H1 (cell line): ENCODE measurements at regions not wholly inside any gene's neighbourhood (a gene's known extent, or its start where the extent isn't known, plus 50 kb on each side); places are given as distances from the start of the nearest gene placed in this dataset.
"Not testable (repeated sequence)": the region's sequence is repeated elsewhere in the genome, so short reads cannot be mapped to it uniquely, and the experiment has no call there.

Experiments used
- EP300 ChIP-seq, 2 experiments: IDR thresholded peaks; 1 replicate in 1 of 2; 2 replicates in 1 of 2; pipeline ENCODE4 v1.6.1; 2011 to 2012; ENCODE audit warnings: low read depth in 2 of 2, low read length in 2 of 2, mild to moderate bottlenecking in 2 of 2, borderline replicate concordance in 1 of 2, inconsistent platforms in 1 of 2, moderate library complexity in 1 of 2
- EZH2 ChIP-seq: fragments of 200-600 bp; sonication (generic); IDR thresholded peaks from 2 replicates; pipeline ENCODE4 v1.7.1; 2012; ENCODE audit warnings: low read depth, mild to moderate bottlenecking, moderate library complexity, low read length, inconsistent platforms; ENCODE audit not compliant: severe bottlenecking
- FOSL1 ChIP-seq: IDR thresholded peaks from 2 replicates; pipeline ENCODE4 v1.6.1; 2011; ENCODE audit warnings: mild to moderate bottlenecking, low read depth, low read length, moderate library complexity; ENCODE audit not compliant: insufficient read depth
- GABPA ChIP-seq: IDR thresholded peaks from 2 replicates; pipeline ENCODE4 v1.6.1; 2011; ENCODE audit warnings: mild to moderate bottlenecking, low read length, moderate library complexity, borderline replicate concordance; ENCODE audit not compliant: insufficient read depth
- GTF2F1 ChIP-seq: IDR thresholded peaks from 2 replicates; pipeline ENCODE4 v1.6.1; 2012; ENCODE audit warnings: low read depth, low read length, improper control_type of control experiment, borderline replicate concordance
- POLR2A ChIP-seq, 2 experiments: IDR thresholded peaks; 1 replicate in 1 of 2; 2 replicates in 1 of 2; pipeline ENCODE4 v1.6.1; 2011; ENCODE audit warnings: low read depth in 2 of 2, low read length in 2 of 2, mild to moderate bottlenecking in 2 of 2; ENCODE audit errors: control extremely low read depth in 1 of 2
- POLR2AphosphoS5 ChIP-seq: IDR thresholded peaks from 2 replicates; pipeline ENCODE4 v1.6.1; 2011; ENCODE audit warnings: low read depth, low read length
- SRF ChIP-seq: IDR thresholded peaks from 2 replicates; pipeline ENCODE4 v1.6.1; 2011; ENCODE audit warnings: mild to moderate bottlenecking, low read depth, low read length, moderate library complexity
- TAF1 ChIP-seq: IDR thresholded peaks from 2 replicates; pipeline ENCODE4 v1.6.1; 2011; ENCODE audit warnings: mild to moderate bottlenecking, low read depth, low read length
- TF ChIP-seq, protein P1 (sequence below), 3 experiments: IDR thresholded peaks; 1 replicate in 2 of 3; 2 replicates in 1 of 3; pipeline versions ENCODE4 v1.5.1 to v1.6.1; 2011; ENCODE audit warnings: low read length in 3 of 3, mild to moderate bottlenecking in 3 of 3, inconsistent platforms in 2 of 3, low read depth in 1 of 3, moderate library complexity in 1 of 3; ENCODE audit not compliant: insufficient read depth in 1 of 3; ENCODE audit errors: control extremely low read depth in 1 of 3
- TF ChIP-seq, protein P2 (sequence below): IDR thresholded peaks from 2 replicates; pipeline ENCODE4 v1.6.1; 2011; ENCODE audit warnings: low read length, improper control_type of control experiment
- TF ChIP-seq, protein P3 (sequence below): IDR thresholded peaks from 2 replicates; pipeline ENCODE4 v1.6.1; 2011; ENCODE audit warnings: low read depth, mild to moderate bottlenecking, low read length; ENCODE audit not compliant: insufficient read depth

DNA sequence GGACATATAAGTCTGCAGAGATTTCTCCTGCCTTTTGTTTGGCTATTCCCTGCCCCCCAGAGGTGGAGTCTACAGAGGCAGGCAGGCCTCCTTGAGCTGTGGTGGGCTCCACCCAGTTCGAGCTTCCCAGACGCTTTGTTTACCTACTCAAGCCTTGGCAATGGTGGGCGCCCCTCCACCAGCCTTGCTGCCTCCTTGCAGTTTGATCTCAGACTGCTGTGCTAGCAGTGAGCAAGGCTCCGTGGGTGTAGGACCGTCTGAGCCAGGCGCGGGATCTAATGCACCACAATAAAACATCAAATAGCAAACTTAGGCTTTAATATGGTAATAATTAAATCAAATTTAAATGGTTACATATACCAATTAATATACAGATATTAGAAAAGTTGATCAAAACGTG lies 525.4 kb downstream of the RERGL start:
- TF ChIP-seq, protein P1, sequence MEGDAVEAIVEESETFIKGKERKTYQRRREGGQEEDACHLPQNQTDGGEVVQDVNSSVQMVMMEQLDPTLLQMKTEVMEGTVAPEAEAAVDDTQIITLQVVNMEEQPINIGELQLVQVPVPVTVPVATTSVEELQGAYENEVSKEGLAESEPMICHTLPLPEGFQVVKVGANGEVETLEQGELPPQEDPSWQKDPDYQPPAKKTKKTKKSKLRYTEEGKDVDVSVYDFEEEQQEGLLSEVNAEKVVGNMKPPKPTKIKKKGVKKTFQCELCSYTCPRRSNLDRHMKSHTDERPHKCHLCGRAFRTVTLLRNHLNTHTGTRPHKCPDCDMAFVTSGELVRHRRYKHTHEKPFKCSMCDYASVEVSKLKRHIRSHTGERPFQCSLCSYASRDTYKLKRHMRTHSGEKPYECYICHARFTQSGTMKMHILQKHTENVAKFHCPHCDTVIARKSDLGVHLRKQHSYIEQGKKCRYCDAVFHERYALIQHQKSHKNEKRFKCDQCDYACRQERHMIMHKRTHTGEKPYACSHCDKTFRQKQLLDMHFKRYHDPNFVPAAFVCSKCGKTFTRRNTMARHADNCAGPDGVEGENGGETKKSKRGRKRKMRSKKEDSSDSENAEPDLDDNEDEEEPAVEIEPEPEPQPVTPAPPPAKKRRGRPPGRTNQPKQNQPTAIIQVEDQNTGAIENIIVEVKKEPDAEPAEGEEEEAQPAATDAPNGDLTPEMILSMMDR (IDR thresholded peaks at IDR 0.05; ENCODE audit: control extremely low read depth in 1 of 3, insufficient read depth in 1 of 3, low read depth in 1 of 3, low read length in 3 of 3), result not testable (repeated sequence)
- TF ChIP-seq EZH2; POLR2A (IDR thresholded peaks at IDR 0.05; ENCODE audit: control extremely low read depth in 1 of 2, low read depth in 2 of 2, low read length in 2 of 2); GABPA; TAF1; EP300 (IDR thresholded peaks at IDR 0.05; ENCODE audit: borderline replicate concordance in 1 of 2, low read depth in 2 of 2, low read length in 2 of 2); GTF2F1; POLR2AphosphoS5; FOSL1; SRF: not testable (repeated sequence)
- TF ChIP-seq, protein P2, sequence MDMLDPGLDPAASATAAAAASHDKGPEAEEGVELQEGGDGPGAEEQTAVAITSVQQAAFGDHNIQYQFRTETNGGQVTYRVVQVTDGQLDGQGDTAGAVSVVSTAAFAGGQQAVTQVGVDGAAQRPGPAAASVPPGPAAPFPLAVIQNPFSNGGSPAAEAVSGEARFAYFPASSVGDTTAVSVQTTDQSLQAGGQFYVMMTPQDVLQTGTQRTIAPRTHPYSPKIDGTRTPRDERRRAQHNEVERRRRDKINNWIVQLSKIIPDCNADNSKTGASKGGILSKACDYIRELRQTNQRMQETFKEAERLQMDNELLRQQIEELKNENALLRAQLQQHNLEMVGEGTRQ, result not testable (repeated sequence)
- TF ChIP-seq, protein P3, sequence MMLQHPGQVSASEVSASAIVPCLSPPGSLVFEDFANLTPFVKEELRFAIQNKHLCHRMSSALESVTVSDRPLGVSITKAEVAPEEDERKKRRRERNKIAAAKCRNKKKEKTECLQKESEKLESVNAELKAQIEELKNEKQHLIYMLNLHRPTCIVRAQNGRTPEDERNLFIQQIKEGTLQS, result not testable (repeated sequence)
